NCI-H1436 treated with DMSO at 0.1 percent for 48 hours (cell line): ENCODE measurements at regions not wholly inside any gene's neighbourhood (a gene's known extent, or its start where the extent isn't known, plus 50 kb on each side); places are given as distances from the start of the nearest gene placed in this dataset.
"Not testable (repeated sequence)": the region's sequence is repeated elsewhere in the genome, so short reads cannot be mapped to it uniquely, and the experiment has no call there.

Experiments used
- DNase-seq: peaks from one replicate; lab custom pipeline; 2025; lab: John Stamatoyannopoulos, UW

DNA sequence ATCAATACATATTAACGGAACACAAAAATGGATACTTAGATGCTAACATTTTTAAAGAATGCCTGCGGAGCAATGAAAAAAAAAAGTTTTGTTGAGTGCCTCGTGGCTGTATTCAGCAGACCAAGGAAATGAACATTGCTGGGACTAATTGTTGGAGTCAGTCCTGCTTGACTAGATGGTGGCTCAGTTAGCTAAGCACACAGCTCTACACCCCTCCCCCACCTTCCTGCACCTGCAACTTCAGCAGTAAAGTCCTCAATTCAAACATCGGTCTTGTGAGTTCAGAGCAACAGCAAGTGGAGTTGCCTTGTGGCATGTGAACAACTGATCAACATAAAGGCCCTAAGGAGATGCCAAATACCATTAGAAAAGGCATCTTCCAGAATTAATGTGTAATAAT is 326.0 kb upstream of the NPSR1 start:
- DNase-seq = no peak

DNA sequence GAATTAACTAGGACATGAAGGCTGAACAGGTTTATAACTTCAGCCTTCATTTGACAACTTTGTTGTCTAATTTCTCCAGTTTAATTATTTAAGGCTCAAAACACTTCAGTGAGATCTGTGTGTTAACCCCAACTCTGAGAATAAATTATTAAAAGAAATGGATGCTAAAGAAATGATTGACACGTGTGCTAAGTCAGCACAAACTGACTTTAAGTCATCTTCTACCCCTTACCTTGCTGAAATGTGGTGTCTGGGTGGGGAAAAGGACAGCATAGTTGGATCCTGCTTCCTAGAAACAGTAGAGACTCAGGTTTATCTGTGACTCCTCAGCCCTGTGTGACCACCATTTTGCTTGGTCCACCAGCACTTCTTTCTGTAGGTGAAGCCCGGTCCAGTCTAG is 324.8 kb upstream of the NPSR1 start:
- no peak for DNase-seq

- DNase-seq = no peak
Observed at GRCh38 chr7:34333925-34334324, 324.1 kb upstream of the NPSR1 start.

DNA sequence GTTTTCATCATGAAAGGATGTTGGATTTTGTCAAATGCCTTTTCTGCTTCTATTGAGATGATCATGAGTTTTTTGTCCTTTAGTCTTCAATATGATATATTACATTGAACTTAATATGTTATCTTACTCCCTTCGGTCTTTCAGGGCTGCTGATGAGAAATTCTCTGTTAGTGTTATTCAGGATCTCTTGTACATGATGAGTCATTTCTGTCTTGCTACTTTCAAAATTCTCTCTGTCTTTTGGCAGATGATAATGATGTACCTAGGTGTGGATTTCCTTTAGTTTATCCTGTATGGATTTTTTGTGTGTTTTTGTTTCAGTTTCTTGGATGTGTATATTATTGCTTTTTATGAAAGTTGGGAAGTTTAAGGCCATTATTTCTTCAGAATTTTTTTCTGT is 320.9 kb upstream of the NPSR1 start:
- no peak for DNase-seq

DNA sequence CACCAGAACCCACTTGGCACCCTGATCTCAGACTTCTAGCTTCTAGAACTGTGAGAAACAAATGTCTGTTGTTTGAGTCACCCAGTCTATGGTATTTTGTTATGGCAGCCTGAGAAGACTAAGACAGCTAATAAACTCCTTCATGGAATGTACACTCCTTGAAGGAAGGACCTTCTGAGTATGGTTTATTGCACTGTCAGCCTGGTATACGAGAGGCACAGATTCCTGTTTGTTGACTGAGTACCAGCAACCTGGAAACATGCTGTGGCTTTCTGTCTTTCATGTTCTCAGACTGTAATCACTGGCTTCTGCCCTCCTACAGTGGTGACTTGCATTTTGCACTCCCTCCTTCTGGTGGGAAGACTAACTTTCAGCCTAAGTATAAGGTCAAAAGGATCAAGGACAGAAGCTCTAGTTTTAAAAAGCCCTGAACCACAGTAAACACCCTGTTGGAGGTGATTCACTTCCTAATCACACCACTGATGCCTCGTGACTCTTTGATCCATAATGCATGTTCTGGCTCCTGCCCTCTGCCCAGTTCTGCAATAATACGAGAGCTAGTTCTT is 319.0 kb upstream of the NPSR1 start:
- DNase-seq = no peak

- no peak for DNase-seq
Observed at GRCh38 chr7:34341326-34341725, 316.7 kb upstream of the NPSR1 start.

GRCh38 chr7:34342387-34342786 is 315.6 kb upstream of the NPSR1 start:
- DNase-seq = no peak

DNA sequence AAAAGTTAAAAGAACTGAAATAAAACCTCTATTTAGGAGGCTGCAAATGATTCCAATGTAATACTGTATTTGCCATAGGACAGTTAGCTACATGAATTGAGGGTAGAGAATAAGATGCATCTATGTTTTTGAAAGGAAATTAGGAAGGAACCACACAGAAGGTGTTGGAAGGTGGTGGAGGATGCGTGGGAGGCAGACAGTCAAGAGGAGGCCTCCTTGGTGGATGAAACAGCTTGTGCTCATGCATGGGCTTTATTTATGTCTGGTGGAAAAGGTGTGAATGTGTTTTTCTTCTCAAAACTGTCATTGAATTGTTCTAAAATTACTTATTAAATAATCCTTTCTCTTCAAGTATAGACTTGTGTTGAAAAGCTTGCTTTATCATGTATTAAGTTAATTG is 314.4 kb upstream of the NPSR1 start:
- no peak for DNase-seq

DNA sequence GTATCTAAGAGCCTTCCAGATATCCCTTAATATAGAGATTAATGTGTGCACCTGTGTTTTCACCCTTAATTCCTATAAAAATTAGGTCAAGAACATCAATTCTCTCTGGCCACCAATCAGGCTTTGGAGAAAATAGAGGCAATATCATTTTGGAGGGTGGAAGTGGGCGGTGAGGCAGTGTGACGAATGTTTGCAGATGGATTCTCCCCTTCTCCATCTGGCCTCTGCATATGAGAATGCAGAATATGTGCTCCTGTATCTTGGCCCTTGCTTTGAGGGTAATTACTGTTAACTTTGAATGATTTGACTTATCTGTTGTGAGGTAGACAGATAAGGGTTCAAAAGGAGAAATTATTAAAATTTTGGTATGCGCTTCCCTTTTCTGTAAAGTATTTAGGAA is 304.0 kb upstream of the NPSR1 start:
- no peak for DNase-seq

- no peak for DNase-seq
Observed at GRCh38 chr7:34354899-34355298, 303.1 kb upstream of the NPSR1 start.

GRCh38 chr7:34357068-34357467 is 300.9 kb upstream of the NPSR1 start:
- DNase-seq = no peak

DNA sequence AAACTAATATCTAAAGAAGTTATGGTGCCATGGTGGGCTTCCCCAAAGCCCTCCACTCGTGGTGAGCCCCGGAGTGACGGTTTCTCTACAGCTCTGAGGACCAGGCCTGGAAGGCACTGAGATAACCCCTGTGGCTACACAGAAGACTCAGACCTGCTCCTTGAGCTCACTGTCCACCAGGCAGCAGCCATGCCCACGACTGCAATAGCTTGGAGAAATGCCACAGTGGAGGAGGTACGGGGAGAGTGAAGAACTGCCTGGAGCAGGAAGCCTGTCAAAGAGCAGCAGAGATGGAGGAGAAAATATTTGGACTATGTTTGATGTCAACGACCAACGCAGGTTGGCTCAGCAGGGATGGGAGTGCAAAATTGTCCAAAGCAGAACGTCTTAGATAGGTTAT is 300.1 kb upstream of the NPSR1 start:
- DNase-seq = no peak

DNA sequence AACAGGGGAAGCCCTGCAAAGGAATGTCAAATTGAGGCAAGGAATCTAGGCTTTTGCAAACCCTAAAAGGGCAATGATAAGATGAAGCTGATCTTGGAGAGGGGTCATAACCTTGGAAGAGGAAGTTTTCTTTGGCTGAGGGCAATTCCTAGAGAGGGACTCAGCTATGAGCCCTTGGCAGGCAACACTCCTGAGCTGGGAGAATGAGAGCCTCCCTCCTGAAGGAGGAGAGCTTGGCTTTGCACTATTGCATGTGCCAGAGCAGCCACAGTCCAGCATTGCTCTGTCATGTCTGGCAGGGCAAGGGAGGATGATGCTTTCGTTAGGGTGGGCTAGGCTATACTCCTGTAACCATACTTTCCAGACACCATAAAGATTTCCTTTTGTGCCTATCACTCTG is 299.4 kb upstream of the NPSR1 start:
- not testable (repeated sequence) for DNase-seq

- no peak for DNase-seq
Observed at GRCh38 chr7:34361663-34362250, 296.3 kb upstream of the NPSR1 start.

GRCh38 chr7:34362621-34363020 is 295.4 kb upstream of the NPSR1 start:
- no peak for DNase-seq

DNA sequence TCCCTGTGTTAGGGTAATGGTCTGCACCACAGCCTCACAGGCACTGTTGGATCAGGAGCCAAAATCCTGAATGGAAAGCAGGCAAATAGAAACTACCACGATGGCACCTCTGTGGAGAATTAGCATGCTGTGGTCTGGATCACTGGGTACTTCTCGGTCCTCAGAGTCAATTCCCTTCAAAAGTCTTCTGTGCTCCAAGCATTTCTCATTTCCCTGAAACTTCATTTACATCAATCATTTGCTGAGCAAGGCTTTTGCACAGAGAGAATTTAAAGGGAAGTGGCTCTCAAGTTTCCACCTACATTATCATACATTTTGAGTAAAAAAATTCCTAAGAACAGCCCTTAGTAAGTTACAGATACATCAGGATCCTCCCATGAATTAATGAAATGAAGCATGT is 293.9 kb upstream of the NPSR1 start:
- DNase-seq = no peak

- DNase-seq = no peak
Observed at GRCh38 chr7:34365011-34365410, 293.0 kb upstream of the NPSR1 start.

- no peak for DNase-seq
Observed at GRCh38 chr7:34365611-34366010, 292.4 kb upstream of the NPSR1 start.

DNA sequence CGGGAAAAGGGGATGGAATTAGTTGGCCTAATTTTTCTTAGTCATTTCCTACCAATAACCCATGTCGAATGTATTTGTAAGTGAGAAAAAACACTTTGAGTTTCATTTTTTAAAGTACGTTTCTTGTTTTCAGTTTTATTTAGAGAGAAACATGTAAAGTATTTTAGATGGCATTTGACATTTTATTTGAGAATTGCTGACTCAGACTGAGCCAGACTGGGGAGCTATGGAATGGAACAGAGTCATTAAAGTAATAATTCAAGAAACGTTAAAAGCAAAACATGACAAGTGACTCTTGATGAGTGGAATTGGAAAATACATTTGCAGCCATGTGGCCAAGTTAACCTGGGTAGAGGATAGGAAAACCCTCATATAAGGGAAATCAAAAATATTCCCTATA is 286.1 kb upstream of the NPSR1 start:
- no peak for DNase-seq

- DNase-seq = no peak
Observed at GRCh38 chr7:34373940-34374339, 284.1 kb upstream of the NPSR1 start.

DNA sequence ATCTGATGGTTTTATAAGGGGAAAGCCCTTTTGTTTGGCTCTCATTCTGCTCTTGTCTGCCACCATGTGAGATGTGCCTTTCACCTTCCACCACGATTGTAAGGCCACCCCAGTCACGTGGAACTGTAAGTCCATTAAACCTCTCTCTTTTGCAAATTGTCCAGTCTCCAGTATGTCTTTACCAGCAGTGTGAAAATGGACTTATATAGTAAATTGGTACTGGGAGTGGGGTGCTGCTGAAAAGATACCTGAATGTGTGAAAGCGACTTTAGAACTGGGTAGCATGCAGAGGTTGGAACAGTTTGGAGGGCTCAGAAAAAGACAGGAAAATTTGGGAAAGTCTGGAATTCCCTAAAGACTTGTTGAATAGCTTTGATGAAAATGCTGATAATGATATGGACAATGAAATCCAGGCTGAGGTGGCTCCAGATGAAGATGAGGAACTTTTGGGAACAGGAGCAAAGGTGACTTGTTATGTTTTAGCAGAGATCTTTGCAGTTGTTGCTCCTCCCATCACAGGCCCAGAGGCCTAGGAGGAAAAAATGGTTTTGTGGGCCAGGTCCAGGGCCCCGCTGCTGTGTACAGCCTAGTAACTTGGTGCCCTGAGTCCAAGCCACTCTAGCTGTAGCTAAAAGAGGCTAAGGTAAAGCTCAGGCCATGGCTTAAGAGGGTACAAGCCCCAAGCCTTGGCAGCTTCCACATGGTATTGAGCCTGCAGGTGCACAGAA is 275.7 kb upstream of the NPSR1 start:
- no peak for DNase-seq

DNA sequence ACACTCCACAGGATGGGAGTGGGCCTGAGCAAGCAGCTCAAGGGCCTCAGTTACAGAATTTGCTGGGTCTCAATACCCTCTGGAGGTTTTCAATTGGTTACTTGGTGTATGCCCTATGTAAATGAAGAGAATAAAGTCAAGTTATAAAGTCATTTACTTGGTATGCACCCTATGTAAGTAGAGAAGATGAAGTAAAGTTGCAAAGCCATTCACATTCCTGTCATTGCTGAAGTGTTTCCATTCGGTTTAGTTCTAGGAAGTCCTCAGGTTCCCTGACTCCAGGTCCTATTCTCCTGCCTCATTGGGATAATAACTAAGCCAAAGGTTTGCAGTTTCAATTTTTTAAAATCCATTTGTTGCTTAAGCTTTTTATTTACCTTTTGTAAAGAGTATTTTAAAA is 272.6 kb upstream of the NPSR1 start:
- no peak for DNase-seq

GRCh38 chr7:34389332-34390078 is 268.5 kb upstream of the NPSR1 start:
- no peak for DNase-seq
